H9 (cell line): ENCODE measurements at regions not wholly inside any gene's neighbourhood (a gene's known extent, or its start where the extent isn't known, plus 50 kb on each side); places are given as distances from the start of the nearest gene placed in this dataset.

Experiments used
- DNase-seq: peaks from one replicate; pipeline ENCODE4 v3.0.0-alpha.2; 2017
- H2AFZ ChIP-seq: one replicate; pipeline ENCODE4 v1.6.1; 2013; ENCODE audit warnings: mild to moderate bottlenecking, low read length, control low read depth, moderate library complexity
- H2AK5ac ChIP-seq: 2 replicates; pipeline ENCODE4 v1.6.1; 2013; ENCODE audit warnings: low read length, control low read depth, mixed read lengths; ENCODE audit not compliant: insufficient read length
- H2BK120ac ChIP-seq: one replicate; pipeline ENCODE4 v1.6.1; 2013; ENCODE audit warnings: low read depth, mild to moderate bottlenecking, low read length, control low read depth, inconsistent platforms; ENCODE audit not compliant: poor library complexity, severe bottlenecking
- H2BK12ac ChIP-seq: 2 replicates; pipeline ENCODE4 v1.6.1; 2013; ENCODE audit warnings: low read length, control low read depth, mixed read lengths, low read depth; ENCODE audit not compliant: insufficient read length
- H2BK15ac ChIP-seq: 2 replicates; pipeline ENCODE4 v1.6.1; 2013; ENCODE audit warnings: low read depth, low read length, control low read depth
- H2BK20ac ChIP-seq: one replicate; pipeline ENCODE4 v1.6.1; 2013; ENCODE audit warnings: low read depth, mild to moderate bottlenecking, low read length, control low read depth, inconsistent platforms; ENCODE audit not compliant: poor library complexity, severe bottlenecking
- H2BK5ac ChIP-seq: 2 replicates; pipeline ENCODE4 v1.6.1; 2013; ENCODE audit warnings: low read length, control low read depth, mixed read lengths; ENCODE audit not compliant: insufficient read length
- H3K14ac ChIP-seq: 2 replicates; pipeline ENCODE4 v1.6.1; 2013; ENCODE audit warnings: low read length, control low read depth; ENCODE audit not compliant: insufficient read depth
- H3K18ac ChIP-seq: 2 replicates; pipeline ENCODE4 v1.6.1; 2013; ENCODE audit warnings: low read depth, mild to moderate bottlenecking, mixed read lengths, low read length, control low read depth; ENCODE audit not compliant: insufficient read length
- H3K23ac ChIP-seq: 2 replicates; pipeline ENCODE4 v1.6.1; 2013; ENCODE audit warnings: low read length, control low read depth, mixed read lengths, low read depth; ENCODE audit not compliant: insufficient read length
- H3K23me2 ChIP-seq: 2 replicates; pipeline ENCODE4 v1.6.1; 2013; ENCODE audit warnings: low read depth, mild to moderate bottlenecking, mixed read lengths, low read length, control low read depth; ENCODE audit not compliant: insufficient read length, poor library complexity, severe bottlenecking
- H3K27ac ChIP-seq: 2 replicates; pipeline ENCODE4 v1.5.1; 2013; ENCODE audit warnings: low read length, control low read depth, mixed read lengths, low read depth; ENCODE audit not compliant: insufficient read length
- H3K27me3 ChIP-seq: 2 replicates; pipeline ENCODE4 v1.6.1; 2013; ENCODE audit warnings: low read length, control low read depth, inconsistent platforms; ENCODE audit not compliant: insufficient read depth
- H3K4ac ChIP-seq: 2 replicates; pipeline ENCODE4 v1.6.1; 2013; ENCODE audit warnings: low read depth, mild to moderate bottlenecking, control low read depth, inconsistent platforms, low read length, moderate library complexity
- H3K4me1 ChIP-seq: 2 replicates; pipeline ENCODE4 v1.6.1; 2013; ENCODE audit warnings: low read length, control low read depth, inconsistent platforms; ENCODE audit not compliant: insufficient read depth
- H3K4me2 ChIP-seq: 2 replicates; pipeline ENCODE4 v1.6.1; 2013; ENCODE audit warnings: low read length, control low read depth, mixed read lengths; ENCODE audit not compliant: insufficient read length, insufficient read depth
- H3K56ac ChIP-seq: 2 replicates; pipeline ENCODE4 v1.6.1; 2013; ENCODE audit warnings: low read depth, mild to moderate bottlenecking, mixed read lengths, low read length, control low read depth; ENCODE audit not compliant: insufficient read length
- H3K79me1 ChIP-seq: 2 replicates; pipeline ENCODE4 v1.6.1; 2013; ENCODE audit warnings: low read depth, mild to moderate bottlenecking, moderate library complexity, low read length, control low read depth, inconsistent platforms; ENCODE audit not compliant: insufficient read depth, poor library complexity, severe bottlenecking
- H3K79me2 ChIP-seq: 2 replicates; pipeline ENCODE4 v1.6.1; 2013; ENCODE audit warnings: low read length, control low read depth, inconsistent platforms; ENCODE audit not compliant: insufficient read depth
- H3K9ac ChIP-seq: 2 replicates; pipeline ENCODE4 v1.6.1; 2013; ENCODE audit warnings: low read length, control low read depth, mixed read lengths; ENCODE audit not compliant: insufficient read length; ENCODE audit errors: extremely low read depth
- H3K9me3 ChIP-seq: one replicate; pipeline ENCODE4 v1.6.1; 2013; ENCODE audit warnings: low read depth, low read length, inconsistent platforms; ENCODE audit not compliant: control insufficient read depth
- H3T11ph ChIP-seq: one replicate; pipeline ENCODE4 v1.6.1; 2013; ENCODE audit warnings: mild to moderate bottlenecking, low read length, control low read depth, inconsistent platforms
- H4K20me1 ChIP-seq: one replicate; pipeline ENCODE4 v1.6.1; 2013; ENCODE audit not compliant: control insufficient read depth, insufficient read length, insufficient read depth
- H4K5ac ChIP-seq: 2 replicates; pipeline ENCODE4 v1.6.1; 2013; ENCODE audit warnings: low read depth, mild to moderate bottlenecking, mixed read lengths, low read length, control low read depth; ENCODE audit not compliant: insufficient read length
- H4K8ac ChIP-seq: replicated peaks from 2 replicates; pipeline ENCODE4 v1.6.1; 2013; ENCODE audit warnings: low read length, control low read depth, mixed read lengths, low read depth; ENCODE audit not compliant: insufficient read length
- H4K91ac ChIP-seq: 2 replicates; pipeline ENCODE4 v1.6.1; 2013; ENCODE audit warnings: low read depth, mild to moderate bottlenecking, moderate library complexity, mixed read lengths, low read length, control low read depth; ENCODE audit not compliant: insufficient read length
- H3K27ac Mint-ChIP-seq, 3 experiments: 2 replicates in 2 of 3; 3 replicates in 1 of 3; pipeline ENCODE4 v1.8.0; 2020 to 2021; ENCODE audit warnings: mixed read lengths in 3 of 3, mild to moderate bottlenecking in 1 of 3, moderate library complexity in 1 of 3
- H3K27me3 Mint-ChIP-seq: 2 replicates; pipeline ENCODE4 v1.8.0; 2021; ENCODE audit warnings: low read depth, mild to moderate bottlenecking, moderate library complexity, mixed read lengths
- H3K36me3 Mint-ChIP-seq, 3 experiments: 2 replicates in 2 of 3; 3 replicates in 1 of 3; pipeline ENCODE4 v1.8.0; 2020 to 2021; ENCODE audit warnings: low read depth in 3 of 3, mixed read lengths in 3 of 3; ENCODE audit not compliant: insufficient read depth in 1 of 3
- H3K4me1 Mint-ChIP-seq, 2 experiments: 2 replicates each; pipeline ENCODE4 v1.8.0; 2020; ENCODE audit warnings: mixed read lengths in 2 of 2
- H3K4me3 Mint-ChIP-seq, 2 experiments: 2 replicates in 1 of 2; 3 replicates in 1 of 2; pipeline ENCODE4 v1.8.0; 2020 to 2021; ENCODE audit warnings: mild to moderate bottlenecking in 2 of 2, mixed read lengths in 2 of 2, moderate library complexity in 1 of 2
- H3K9me3 Mint-ChIP-seq, 2 experiments: 2 replicates in 1 of 2; 3 replicates in 1 of 2; pipeline ENCODE4 v1.8.0; 2020; ENCODE audit warnings: mild to moderate bottlenecking in 2 of 2, mixed read lengths in 2 of 2, moderate library complexity in 1 of 2
- WGBS: extraction: QIAGEN DNeasy Blood & Tissue Kit; methylation state at CpG from one replicate; pipeline ENCODE4 v1.1.7; 2013; ENCODE audit warnings: missing lambda C conversion rate, low lambda C conversion rate, mixed read lengths; ENCODE audit not compliant: insufficient read length; ENCODE audit errors: extremely low coverage; 5-methylcytosine and 5-hydroxymethylcytosine counted together
- TF ChIP-seq, protein P1 (sequence below): fragments of 200-600 bp; sonication (generic); conservative IDR thresholded peaks from 3 replicates; pipeline ENCODE4 v1.8.0; 2021; ENCODE audit warnings: antibody characterized with exemption, mild to moderate bottlenecking

DNA sequence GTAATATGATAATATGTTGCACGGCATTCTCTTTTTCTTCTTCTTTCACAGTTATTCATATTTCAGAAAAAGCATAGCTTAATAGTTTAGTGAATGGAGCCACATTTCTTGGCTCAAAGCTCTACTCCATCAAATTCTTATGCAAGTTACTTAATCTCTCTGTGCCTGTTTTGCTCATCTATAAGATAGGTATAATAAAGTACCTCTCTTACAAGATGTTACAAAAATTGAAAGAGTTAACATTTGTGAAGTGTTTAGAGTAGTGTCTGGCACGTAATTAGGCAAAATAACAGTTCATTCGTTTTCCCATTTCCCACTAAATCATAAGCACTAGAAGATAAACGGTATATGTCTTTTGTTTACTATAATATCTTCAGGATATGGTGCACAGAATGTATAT, 1304.4 kb upstream of the EYS start:
- Histone ChIP-seq H2BK15ac (no peak overlapping the region), H3K4ac (no peak overlapping the region), H4K91ac (no peak overlapping the region), H3K18ac (no peak overlapping the region), H2BK12ac (no peak overlapping the region), H2AK5ac (no peak overlapping the region), H3K56ac (no peak overlapping the region), H3K27ac (no peak overlapping the region), H3K23ac (no peak overlapping the region), H4K8ac (no peak overlapping the region), H3K9ac (no peak overlapping the region), H3K79me1 (no peaks in the 10 kb centered on the region), H3K9me3 (no peaks in the 10 kb centered on the region), H2BK5ac (no peak overlapping the region), H3K27me3 (no peaks in the 10 kb centered on the region), H2AFZ (no peak overlapping the region), H3K4me1 (no peaks in the 10 kb centered on the region), H4K5ac (no peak overlapping the region), H3K4me2 (no peak overlapping the region), H4K20me1 (no peaks in the 10 kb centered on the region), H3K23me2 (no peaks in the 10 kb centered on the region), H3K14ac (no peak overlapping the region), H3K79me2 (no peaks in the 10 kb centered on the region), H2BK120ac (no peak overlapping the region), H3T11ph (no peak overlapping the region), H2BK20ac (no peak overlapping the region)
- no peaks in the 10 kb centered on the region for H3K9me3 Mint-ChIP-seq
- H3K4me3 Mint-ChIP-seq = no peak overlapping the region
- H3K36me3 Mint-ChIP-seq = no peaks in the 10 kb centered on the region
- peaks cover 2% of the 10 kb centered on the region for H3K27me3 Mint-ChIP-seq
- TF ChIP-seq, protein P1, sequence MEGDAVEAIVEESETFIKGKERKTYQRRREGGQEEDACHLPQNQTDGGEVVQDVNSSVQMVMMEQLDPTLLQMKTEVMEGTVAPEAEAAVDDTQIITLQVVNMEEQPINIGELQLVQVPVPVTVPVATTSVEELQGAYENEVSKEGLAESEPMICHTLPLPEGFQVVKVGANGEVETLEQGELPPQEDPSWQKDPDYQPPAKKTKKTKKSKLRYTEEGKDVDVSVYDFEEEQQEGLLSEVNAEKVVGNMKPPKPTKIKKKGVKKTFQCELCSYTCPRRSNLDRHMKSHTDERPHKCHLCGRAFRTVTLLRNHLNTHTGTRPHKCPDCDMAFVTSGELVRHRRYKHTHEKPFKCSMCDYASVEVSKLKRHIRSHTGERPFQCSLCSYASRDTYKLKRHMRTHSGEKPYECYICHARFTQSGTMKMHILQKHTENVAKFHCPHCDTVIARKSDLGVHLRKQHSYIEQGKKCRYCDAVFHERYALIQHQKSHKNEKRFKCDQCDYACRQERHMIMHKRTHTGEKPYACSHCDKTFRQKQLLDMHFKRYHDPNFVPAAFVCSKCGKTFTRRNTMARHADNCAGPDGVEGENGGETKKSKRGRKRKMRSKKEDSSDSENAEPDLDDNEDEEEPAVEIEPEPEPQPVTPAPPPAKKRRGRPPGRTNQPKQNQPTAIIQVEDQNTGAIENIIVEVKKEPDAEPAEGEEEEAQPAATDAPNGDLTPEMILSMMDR = no peak
- H3K27ac Mint-ChIP-seq = no peak overlapping the region
- WGBS = no CpG with 5 or more reads among the region's 4 CpGs
- no peak for DNase-seq
- no peaks in the 10 kb centered on the region; a peak in 1 of 4 replicates for H3K4me1 Mint-ChIP-seq
